Suppressor macrophage (primary cell): ENCODE measurements at regions not wholly inside any gene's neighbourhood (a gene's known extent, or its start where the extent isn't known, plus 50 kb on each side); places are given as distances from the start of the nearest gene placed in this dataset.
"Not testable (repeated sequence)": the region's sequence is repeated elsewhere in the genome, so short reads cannot be mapped to it uniquely, and the experiment has no call there.

Experiments used
- DNase-seq, 4 experiments: peaks; one replicate each; pipeline ENCODE4 v3.0.0-alpha.2; 2020 to 2022

GRCh38 chr14:28536889-28537288 lies 229.7 kb upstream of the FOXG1 start:
- no peak for DNase-seq

GRCh38 chr14:28542040-28542439 lies 224.5 kb upstream of the FOXG1 start:
- DNase-seq: no peak

GRCh38 chr14:28565345-28565744 lies 201.2 kb upstream of the FOXG1 start:
- DNase-seq: no peak

- no peak for DNase-seq
Measured at GRCh38 chr14:28570391-28570790, 196.2 kb upstream of the FOXG1 start.

- no peak for DNase-seq
Measured at GRCh38 chr14:28571636-28572035, 195.0 kb upstream of the FOXG1 start.

GRCh38 chr14:28576523-28576922 lies 190.1 kb upstream of the FOXG1 start:
- DNase-seq: no peak

- no peak for DNase-seq
Measured at GRCh38 chr14:28577187-28577586, 189.4 kb upstream of the FOXG1 start.

- DNase-seq: no peak
Measured at GRCh38 chr14:28577711-28578131, 188.9 kb upstream of the FOXG1 start.

- no peak for DNase-seq
Measured at GRCh38 chr14:28584951-28585350, 181.6 kb upstream of the FOXG1 start.

GRCh38 chr14:28589792-28590191 lies 176.8 kb upstream of the FOXG1 start:
- no peak for DNase-seq

- no peak for DNase-seq
Measured at GRCh38 chr14:28596391-28596790, 170.2 kb upstream of the FOXG1 start.

- DNase-seq: no peak
Measured at GRCh38 chr14:28599191-28599590, 167.4 kb upstream of the FOXG1 start.

- DNase-seq: no peak
Measured at GRCh38 chr14:28599605-28600004, 167.0 kb upstream of the FOXG1 start.

GRCh38 chr14:28603606-28604005 lies 163.0 kb upstream of the FOXG1 start:
- DNase-seq: no peak

GRCh38 chr14:28607661-28608060 lies 158.9 kb upstream of the FOXG1 start:
- DNase-seq: no peak

- DNase-seq: no peak
Measured at GRCh38 chr14:28608443-28608842, 158.1 kb upstream of the FOXG1 start.

GRCh38 chr14:28608851-28609828 lies 157.4 kb upstream of the FOXG1 start:
- peak; percentile 52 to 73 (median 60) for DNase-seq

- no peak for DNase-seq
Measured at GRCh38 chr14:28612414-28612813, 154.2 kb upstream of the FOXG1 start.

GRCh38 chr14:28613532-28613931 lies 153.1 kb upstream of the FOXG1 start:
- no peak for DNase-seq

- DNase-seq: no peak
Measured at GRCh38 chr14:28626780-28627179, 139.8 kb upstream of the FOXG1 start.

- DNase-seq: no peak
Measured at GRCh38 chr14:28629328-28630004, 137.1 kb upstream of the FOXG1 start.

GRCh38 chr14:28630100-28630499 lies 136.5 kb upstream of the FOXG1 start:
- no peak for DNase-seq

GRCh38 chr14:28635387-28635786 lies 131.2 kb upstream of the FOXG1 start:
- DNase-seq: peak in 3 of 4 experiments; percentile 27 to 51 (median 43)

- DNase-seq: not testable (repeated sequence)
Measured at GRCh38 chr14:28635816-28636215, 130.8 kb upstream of the FOXG1 start.
